ENCODE measurements at regions not wholly inside any gene's neighbourhood (a gene's known extent, or its start where the extent isn't known, plus 50 kb on each side); places are given as distances from the start of the nearest gene placed in this dataset.

DNA sequence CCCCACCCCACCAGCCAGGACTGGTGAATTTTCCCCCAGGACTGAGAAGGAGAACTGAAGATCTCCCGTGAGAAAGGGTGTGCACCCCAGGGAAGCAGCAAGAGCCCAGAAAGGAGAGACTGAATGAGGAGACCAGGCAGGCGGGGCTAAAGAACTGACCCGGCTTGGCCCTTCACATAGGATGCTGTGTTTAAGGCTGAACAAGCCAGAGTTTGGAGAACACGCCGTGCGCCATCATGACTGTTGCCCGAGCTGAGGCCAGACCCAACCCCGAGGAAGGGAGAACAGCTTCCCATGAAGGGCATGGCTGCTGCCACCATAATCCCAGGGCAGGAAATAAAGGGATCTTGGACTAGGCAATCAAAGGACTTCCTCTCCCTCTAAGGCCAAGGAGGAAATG, 104.7 kb upstream of the SRSF6 start:
- TF ChIP-seq, protein P1, sequence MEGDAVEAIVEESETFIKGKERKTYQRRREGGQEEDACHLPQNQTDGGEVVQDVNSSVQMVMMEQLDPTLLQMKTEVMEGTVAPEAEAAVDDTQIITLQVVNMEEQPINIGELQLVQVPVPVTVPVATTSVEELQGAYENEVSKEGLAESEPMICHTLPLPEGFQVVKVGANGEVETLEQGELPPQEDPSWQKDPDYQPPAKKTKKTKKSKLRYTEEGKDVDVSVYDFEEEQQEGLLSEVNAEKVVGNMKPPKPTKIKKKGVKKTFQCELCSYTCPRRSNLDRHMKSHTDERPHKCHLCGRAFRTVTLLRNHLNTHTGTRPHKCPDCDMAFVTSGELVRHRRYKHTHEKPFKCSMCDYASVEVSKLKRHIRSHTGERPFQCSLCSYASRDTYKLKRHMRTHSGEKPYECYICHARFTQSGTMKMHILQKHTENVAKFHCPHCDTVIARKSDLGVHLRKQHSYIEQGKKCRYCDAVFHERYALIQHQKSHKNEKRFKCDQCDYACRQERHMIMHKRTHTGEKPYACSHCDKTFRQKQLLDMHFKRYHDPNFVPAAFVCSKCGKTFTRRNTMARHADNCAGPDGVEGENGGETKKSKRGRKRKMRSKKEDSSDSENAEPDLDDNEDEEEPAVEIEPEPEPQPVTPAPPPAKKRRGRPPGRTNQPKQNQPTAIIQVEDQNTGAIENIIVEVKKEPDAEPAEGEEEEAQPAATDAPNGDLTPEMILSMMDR (IDR thresholded peaks at IDR 0.05): no peak
- TF ChIP-seq EP300 (IDR thresholded peaks at IDR 0.05; ENCODE audit: low read depth) (no peak), POLR2A (IDR thresholded peaks at IDR 0.05) (no peak), POLR2AphosphoS5 (IDR thresholded peaks at IDR 0.05) (no peak)
